ENCODE measurements at regions not wholly inside any gene's neighbourhood (a gene's known extent, or its start where the extent isn't known, plus 50 kb on each side); places are given as distances from the start of the nearest gene placed in this dataset.

- TF ChIP-seq POLR2A (IDR thresholded peaks at IDR 0.05) (no peak), CTCF (IDR thresholded peaks at IDR 0.05) (no peak)
These were observed 328.2 kb downstream of the PID1 start for GRCh38 chr2:228942856-228943255.
